ENCODE measurements at regions not wholly inside any gene's neighbourhood (a gene's known extent, or its start where the extent isn't known, plus 50 kb on each side); places are given as distances from the start of the nearest gene placed in this dataset.

DNA sequence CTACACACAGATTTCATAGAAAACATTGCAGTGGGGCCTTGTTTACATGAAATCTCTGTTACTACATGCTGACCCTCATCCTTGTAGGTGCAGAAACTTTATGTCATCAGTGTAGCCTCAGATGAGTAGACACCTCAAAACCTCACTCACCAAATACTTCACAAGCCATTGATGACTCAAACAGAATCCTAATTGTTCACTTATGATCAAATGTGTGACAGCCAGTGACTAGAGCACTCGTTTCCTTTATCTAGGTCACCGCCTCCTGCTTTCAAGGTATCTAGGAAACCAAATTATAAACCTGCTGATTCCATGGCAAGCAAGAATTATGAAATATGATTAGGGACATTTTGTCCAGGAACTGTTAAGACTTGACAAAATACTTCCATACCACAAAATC lies 255.8 kb upstream of the GPRIN3 start:
- TF ChIP-seq POLR2AphosphoS5 (IDR thresholded peaks at IDR 0.05; ENCODE audit: low read depth, low read length): no peak
- TF ChIP-seq POLR2A (IDR thresholded peaks at IDR 0.05; ENCODE audit: low read depth, low read length): no peak
- TF ChIP-seq TAF1 (IDR thresholded peaks at IDR 0.05; ENCODE audit: borderline replicate concordance, low read depth, low read length): no peak

Measured in GM12892 (cell line).